GM13977 (cell line): ENCODE measurements at regions not wholly inside any gene's neighbourhood (a gene's known extent, or its start where the extent isn't known, plus 50 kb on each side); places are given as distances from the start of the nearest gene placed in this dataset.

ENCODE experiments used
- DNase-seq: peaks from one replicate; pipeline ENCODE4 v3.0.0; 2012; ENCODE audit warnings: low spot score
- CTCF ChIP-seq: IDR thresholded peaks from 2 replicates; pipeline ENCODE4 v1.5.1; 2012; ENCODE audit warnings: mild to moderate bottlenecking, control low read depth; ENCODE audit not compliant: insufficient read depth; ENCODE audit errors: extremely low read depth, missing control alignments
- in situ Hi-C: fragments of 300-500 bp; cut with MboI; formaldehyde crosslinking; loops from one replicate; pipeline ENCODE4 v1.12.0; 2022; ENCODE audit warnings: low sequenced_read_pairs, low pct_unique_long_range_greater_than_20kb, mixed read lengths, inconsistent platforms; ENCODE audit not compliant: unreplicated experiment

DNA sequence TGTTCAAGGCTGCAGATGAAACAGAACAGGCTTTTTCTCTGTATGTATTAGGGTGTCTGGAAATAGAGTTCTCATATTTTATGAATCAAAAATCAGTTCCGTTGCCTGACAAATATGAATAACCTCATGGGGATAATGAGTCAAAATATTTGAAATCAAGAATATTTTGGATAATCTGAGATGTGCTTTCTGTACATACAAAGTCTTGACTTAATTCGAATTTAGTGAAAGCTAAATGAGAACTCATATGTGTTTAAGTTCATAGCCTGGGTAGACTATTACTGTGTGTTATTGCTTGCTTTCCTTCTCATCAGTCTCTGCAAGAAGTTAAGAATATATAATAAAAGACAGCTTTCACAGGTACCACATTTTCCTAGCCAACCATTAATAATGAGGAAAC, 689.0 kb downstream of the REEP3 start:
- no peak for DNase-seq
- no peak for TF ChIP-seq CTCF
- in situ Hi-C loops: no loop called here

GRCh38 chr10:64211466-64211865, 690.3 kb downstream of the REEP3 start:
- in situ Hi-C loops: no loop called here
- no peak for DNase-seq
- TF ChIP-seq CTCF: no peak

DNA sequence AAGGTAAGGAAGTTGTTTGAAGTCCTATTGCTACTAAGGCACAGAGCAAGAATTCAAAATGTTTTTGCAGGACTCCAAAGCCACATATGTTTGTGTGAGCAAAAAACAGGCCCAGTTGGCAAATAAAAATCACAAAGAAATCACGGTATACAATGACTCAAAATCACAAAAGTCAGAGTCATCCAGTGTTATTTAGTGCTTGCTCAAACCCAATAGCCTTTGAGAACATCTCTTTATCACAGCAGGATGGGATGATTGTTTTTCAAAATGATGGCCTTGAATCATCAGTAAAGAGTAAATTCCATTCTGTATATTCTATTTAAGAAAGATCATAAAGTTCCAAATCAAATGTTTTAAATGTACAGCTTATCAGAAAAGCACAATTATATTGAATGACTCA, 693.9 kb downstream of the REEP3 start:
- in situ Hi-C loops: no loop called here
- no peak for DNase-seq
- no peak for TF ChIP-seq CTCF

DNA sequence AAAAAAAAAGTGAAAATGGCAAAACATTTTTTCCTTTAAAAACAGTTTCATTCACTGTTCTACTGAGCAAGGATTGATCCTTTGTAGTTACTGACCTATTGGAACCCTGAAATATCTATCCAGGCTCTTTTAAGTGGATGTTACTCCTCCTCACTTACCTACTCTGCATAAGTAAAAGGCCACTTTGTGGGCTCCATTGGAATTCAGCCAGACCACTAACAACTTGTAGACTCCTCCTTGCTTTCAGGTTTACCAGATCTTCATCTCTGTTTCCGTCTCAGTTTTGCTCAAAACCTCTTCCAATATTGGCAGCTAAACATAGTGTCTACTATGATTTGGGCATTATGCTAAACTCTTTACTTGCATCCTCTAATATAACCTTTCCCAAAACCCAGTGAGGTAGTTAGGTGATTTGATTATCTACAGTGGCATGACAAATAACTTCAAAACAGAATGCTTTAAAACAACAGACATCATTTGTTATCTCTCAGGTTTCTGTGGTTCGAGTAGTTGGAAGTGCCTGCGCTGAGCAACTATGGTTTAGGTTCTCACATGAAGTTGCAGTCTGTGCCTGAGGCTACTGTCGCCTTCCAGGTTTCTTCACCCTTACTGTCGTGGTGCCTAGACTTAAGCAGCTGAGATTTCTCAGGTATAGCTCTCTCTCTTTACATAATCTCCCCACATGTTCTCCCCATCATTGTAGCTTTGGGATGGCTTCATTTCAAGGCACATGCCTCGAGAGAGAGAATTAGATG, 698.2 kb downstream of the REEP3 start:
- DNase-seq: no peak
- no peak for TF ChIP-seq CTCF
- in situ Hi-C loops: no loop called here

DNA sequence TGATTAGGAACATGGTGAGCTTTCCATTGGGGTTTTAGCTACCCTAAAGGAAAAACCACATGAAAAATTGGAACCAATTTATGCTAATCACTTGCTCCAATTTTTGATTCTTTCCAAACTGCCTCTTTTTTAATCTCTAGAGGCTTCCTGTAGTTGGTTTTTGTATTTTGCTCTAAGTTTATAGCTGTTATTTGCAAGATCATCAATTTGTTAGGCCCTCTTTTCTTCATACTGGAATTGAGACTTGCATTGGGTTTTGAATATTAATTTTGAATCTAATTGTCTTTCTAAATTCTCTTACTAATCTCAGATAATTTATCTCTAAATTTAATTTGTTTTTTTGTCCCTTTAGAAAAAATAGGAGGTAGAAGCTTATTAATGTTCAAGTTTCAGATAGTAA, 713.3 kb downstream of the REEP3 start:
- in situ Hi-C loops: no loop called here
- no peak for TF ChIP-seq CTCF
- no peak for DNase-seq

GRCh38 chr10:64257704-64258103, 736.5 kb downstream of the REEP3 start:
- no peak for DNase-seq
- TF ChIP-seq CTCF: no peak
- in situ Hi-C loops: no loop called here
